ENCODE measurements at regions not wholly inside any gene's neighbourhood (a gene's known extent, or its start where the extent isn't known, plus 50 kb on each side); places are given as distances from the start of the nearest gene placed in this dataset.

DNA sequence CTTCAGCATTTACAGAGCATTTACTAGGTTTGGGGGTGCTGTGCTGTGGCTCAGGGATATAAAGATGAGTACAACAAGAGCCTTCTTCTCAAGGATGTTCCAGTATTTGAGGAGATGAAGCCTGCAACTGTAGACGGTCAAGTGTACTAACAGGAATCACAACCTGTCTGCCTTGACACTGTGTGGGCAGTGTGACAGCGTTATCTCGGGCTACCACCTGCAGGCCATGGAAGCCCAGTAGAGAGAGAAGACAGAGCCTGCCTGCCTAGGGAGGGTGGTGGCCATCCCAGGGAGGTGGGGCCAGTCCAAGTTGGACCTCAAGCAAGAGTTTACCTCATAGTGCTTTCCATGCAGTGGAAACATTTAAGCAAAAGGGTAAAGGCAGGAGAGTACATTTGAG lies 215.1 kb upstream of the ASIC2 start:
- Histone ChIP-seq H3K4me3 (no peak overlapping the region), H3K36me3 (no peaks in the 10 kb centered on the region), H3K9me3 (no peaks in the 10 kb centered on the region), H3K27me3 (peaks cover 12% of the 10 kb centered on the region), H3K4me1 (peaks cover 0 to 12% (median 0%) of the 10 kb centered on the region in 3 donors), H3K27ac (no peak overlapping the region)
- TF ChIP-seq, protein P1, sequence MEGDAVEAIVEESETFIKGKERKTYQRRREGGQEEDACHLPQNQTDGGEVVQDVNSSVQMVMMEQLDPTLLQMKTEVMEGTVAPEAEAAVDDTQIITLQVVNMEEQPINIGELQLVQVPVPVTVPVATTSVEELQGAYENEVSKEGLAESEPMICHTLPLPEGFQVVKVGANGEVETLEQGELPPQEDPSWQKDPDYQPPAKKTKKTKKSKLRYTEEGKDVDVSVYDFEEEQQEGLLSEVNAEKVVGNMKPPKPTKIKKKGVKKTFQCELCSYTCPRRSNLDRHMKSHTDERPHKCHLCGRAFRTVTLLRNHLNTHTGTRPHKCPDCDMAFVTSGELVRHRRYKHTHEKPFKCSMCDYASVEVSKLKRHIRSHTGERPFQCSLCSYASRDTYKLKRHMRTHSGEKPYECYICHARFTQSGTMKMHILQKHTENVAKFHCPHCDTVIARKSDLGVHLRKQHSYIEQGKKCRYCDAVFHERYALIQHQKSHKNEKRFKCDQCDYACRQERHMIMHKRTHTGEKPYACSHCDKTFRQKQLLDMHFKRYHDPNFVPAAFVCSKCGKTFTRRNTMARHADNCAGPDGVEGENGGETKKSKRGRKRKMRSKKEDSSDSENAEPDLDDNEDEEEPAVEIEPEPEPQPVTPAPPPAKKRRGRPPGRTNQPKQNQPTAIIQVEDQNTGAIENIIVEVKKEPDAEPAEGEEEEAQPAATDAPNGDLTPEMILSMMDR (IDR thresholded peaks at IDR 0.05), result no peak
- no peak for TF ChIP-seq EP300 (IDR thresholded peaks at IDR 0.05)
- no peak for TF ChIP-seq POLR2AphosphoS5 (IDR thresholded peaks at IDR 0.05)
- TF ChIP-seq POLR2A (IDR thresholded peaks at IDR 0.05), result no peak
- 33% methylated on average over 1 of the region's 3 CpGs; no CpG with 5 or more reads in 1 of the 2 donors for WGBS, 2 donors (ENCODE audit: low coverage in 1 of 2)
- no peak for ATAC-seq

DNA sequence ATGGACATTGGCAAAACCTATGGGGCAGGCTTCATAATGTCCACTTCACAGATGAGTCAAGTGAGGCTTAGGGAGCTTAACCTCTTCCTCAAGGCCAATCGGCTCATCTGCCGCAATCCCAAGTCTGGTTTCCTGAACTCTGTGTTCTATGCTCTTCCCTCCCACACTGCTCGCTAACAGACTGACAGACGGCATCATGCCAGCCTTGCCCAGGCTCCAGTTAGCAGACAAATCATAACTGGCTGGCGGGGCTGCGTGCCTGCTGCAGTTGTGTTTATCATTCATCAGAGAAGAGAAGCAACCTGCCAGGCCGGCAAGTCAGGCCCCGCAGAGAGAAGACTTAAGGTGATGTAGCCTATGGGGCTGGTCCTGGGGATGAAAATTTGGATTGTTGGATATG lies 216.2 kb upstream of the ASIC2 start:
- no peak for TF ChIP-seq POLR2A (IDR thresholded peaks at IDR 0.05)
- no peak for TF ChIP-seq POLR2AphosphoS5 (IDR thresholded peaks at IDR 0.05)
- TF ChIP-seq, protein P1 (IDR thresholded peaks at IDR 0.05), result no peak
- TF ChIP-seq EP300 (IDR thresholded peaks at IDR 0.05), result no peak
- 26 to 53% methylated on average over 3 to 4 of the region's 8 CpGs for whole genome bisulfite sequencing, 2 donors (ENCODE audit: low coverage in 1 of 2)

DNA sequence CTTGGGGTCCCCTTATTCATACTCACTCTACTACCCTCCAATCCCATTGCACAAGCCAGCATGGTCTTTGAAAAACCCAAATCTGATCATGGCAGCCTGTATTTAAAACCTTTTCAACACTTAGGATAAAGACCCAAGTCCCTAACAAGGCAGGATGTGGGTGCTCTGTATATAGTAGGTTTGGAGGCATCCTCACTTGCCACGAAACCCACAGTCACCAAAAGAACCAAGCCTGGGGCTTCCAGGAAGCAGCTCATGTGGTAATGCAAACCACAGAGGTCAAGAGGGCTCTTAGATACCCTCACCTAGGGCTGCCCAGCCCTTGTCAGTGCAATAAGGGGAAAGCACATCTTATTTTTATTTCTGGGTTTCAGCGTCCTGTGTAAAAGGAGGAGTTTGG lies 218.6 kb upstream of the ASIC2 start:
- no peaks in the 10 kb centered on the region for H3K36me3 ChIP-seq

More for the DNA sequence above, 216.2 kb upstream of the ASIC2 start:
- Histone ChIP-seq H3K27me3 (peaks cover 7% of the 10 kb centered on the region), H3K4me3 (no peak overlapping the region), H3K4me1 (peaks cover 0 to 12% (median 0%) of the 10 kb centered on the region in 3 donors), H3K27ac (no peak overlapping the region), H3K36me3 (no peaks in the 10 kb centered on the region), H3K9me3 (peaks cover 0 to 4% (median 0%) of the 10 kb centered on the region in 3 donors)
- ATAC-seq, result no peak

DNA sequence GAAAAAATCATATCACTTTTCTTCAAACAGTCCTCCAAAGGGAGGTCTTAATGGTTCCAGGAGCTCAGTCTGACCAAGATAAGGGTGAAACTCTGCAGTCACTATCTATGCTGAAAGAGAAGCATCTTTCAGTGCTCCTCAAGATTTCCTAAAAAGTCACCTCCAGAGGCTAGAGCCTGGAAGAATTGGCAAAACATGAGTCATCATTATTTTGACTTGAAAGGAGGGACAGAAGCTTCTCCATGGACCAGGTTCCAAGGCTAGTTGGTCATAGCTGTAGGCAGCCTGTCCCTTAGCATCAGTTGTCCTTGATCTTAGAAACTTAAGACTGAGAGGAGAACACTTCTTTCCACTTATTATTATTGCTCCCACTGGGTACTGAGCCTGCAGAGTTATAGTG lies 219.0 kb upstream of the ASIC2 start:
- H3K27me3 ChIP-seq, result peaks cover 8% of the 10 kb centered on the region
- ATAC-seq, result no peak
- peaks cover 0 to 4% (median 0%) of the 10 kb centered on the region in 3 donors for H3K9me3 ChIP-seq
- H3K36me3 ChIP-seq, result no peaks in the 10 kb centered on the region
- no peak overlapping the region for H3K27ac ChIP-seq
- no peak for TF ChIP-seq POLR2AphosphoS5 (IDR thresholded peaks at IDR 0.05)
- no peak for TF ChIP-seq EP300 (IDR thresholded peaks at IDR 0.05)
- TF ChIP-seq, protein P1 (IDR thresholded peaks at IDR 0.05), result no peak
- no peak for TF ChIP-seq POLR2A (IDR thresholded peaks at IDR 0.05)
- peaks cover 0 to 12% (median 0%) of the 10 kb centered on the region in 3 donors for H3K4me1 ChIP-seq
- H3K4me3 ChIP-seq, result no peak overlapping the region

More for the DNA sequence above, 218.6 kb upstream of the ASIC2 start:
- no peak for ATAC-seq
- Histone ChIP-seq H3K9me3 (peaks cover 0 to 4% (median 0%) of the 10 kb centered on the region in 3 donors), H3K4me1 (peaks cover 0 to 12% (median 0%) of the 10 kb centered on the region in 3 donors), H3K27ac (no peak overlapping the region), H3K27me3 (peaks cover 8% of the 10 kb centered on the region), H3K4me3 (no peak overlapping the region)
- no peak for TF ChIP-seq POLR2A (IDR thresholded peaks at IDR 0.05)
- TF ChIP-seq, protein P1 (IDR thresholded peaks at IDR 0.05), result no peak
- 86% methylated on average over 1 of the region's 2 CpGs; no CpG with 5 or more reads in 1 of the 2 donors for WGBS, 2 donors (ENCODE audit: low coverage in 1 of 2)

DNA sequence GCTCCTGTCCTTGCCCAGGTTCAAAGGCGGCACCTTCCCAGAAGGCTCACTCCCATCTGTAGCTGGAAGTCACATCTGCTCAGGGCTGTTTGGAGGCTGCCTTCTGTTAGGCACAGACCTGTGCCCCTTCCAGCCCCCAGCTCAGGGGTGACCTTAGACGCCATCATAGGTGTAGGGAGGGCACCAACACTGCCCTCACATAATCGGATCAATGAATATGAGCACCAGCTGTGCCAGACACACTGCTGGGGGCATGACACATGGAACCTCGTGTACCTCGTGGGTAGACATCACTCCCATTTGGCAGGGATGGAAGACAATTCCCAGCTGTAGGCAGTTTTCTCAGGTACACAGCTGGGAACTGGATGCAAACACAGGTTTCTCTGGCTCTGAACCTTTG lies 220.7 kb upstream of the ASIC2 start:
- no peak overlapping the region for H3K4me3 ChIP-seq
- H3K9me3 ChIP-seq, result peaks cover 0 to 4% (median 0%) of the 10 kb centered on the region in 3 donors
- no peak for TF ChIP-seq EP300 (IDR thresholded peaks at IDR 0.05)
- no peak for TF ChIP-seq POLR2AphosphoS5 (IDR thresholded peaks at IDR 0.05)
- TF ChIP-seq POLR2A (IDR thresholded peaks at IDR 0.05), result no peak
- TF ChIP-seq, protein P1 (IDR thresholded peaks at IDR 0.05), result no peak
- H3K36me3 ChIP-seq, result no peaks in the 10 kb centered on the region
- peaks cover 16% of the 10 kb centered on the region for H3K27me3 ChIP-seq
- peaks cover 0 to 11% (median 0%) of the 10 kb centered on the region in 3 donors for H3K4me1 ChIP-seq
- no peak for ATAC-seq
- no CpG with 5 or more reads among the region's 5 CpGs for WGBS, 2 donors (ENCODE audit: low coverage in 1 of 2)
- no peak overlapping the region for H3K27ac ChIP-seq

Measured in gastroesophageal sphincter (tissue), 4 donors.